NCI-H2227 (cell line): ENCODE measurements at regions not wholly inside any gene's neighbourhood (a gene's known extent, or its start where the extent isn't known, plus 50 kb on each side); places are given as distances from the start of the nearest gene placed in this dataset.
"Not testable (repeated sequence)": the region's sequence is repeated elsewhere in the genome, so short reads cannot be mapped to it uniquely, and the experiment has no call there.

Experiments used
- DNase-seq: peaks from one replicate; lab custom pipeline; 2025; ENCODE audit not compliant: unreplicated experiment; lab: John Stamatoyannopoulos, UW

DNA sequence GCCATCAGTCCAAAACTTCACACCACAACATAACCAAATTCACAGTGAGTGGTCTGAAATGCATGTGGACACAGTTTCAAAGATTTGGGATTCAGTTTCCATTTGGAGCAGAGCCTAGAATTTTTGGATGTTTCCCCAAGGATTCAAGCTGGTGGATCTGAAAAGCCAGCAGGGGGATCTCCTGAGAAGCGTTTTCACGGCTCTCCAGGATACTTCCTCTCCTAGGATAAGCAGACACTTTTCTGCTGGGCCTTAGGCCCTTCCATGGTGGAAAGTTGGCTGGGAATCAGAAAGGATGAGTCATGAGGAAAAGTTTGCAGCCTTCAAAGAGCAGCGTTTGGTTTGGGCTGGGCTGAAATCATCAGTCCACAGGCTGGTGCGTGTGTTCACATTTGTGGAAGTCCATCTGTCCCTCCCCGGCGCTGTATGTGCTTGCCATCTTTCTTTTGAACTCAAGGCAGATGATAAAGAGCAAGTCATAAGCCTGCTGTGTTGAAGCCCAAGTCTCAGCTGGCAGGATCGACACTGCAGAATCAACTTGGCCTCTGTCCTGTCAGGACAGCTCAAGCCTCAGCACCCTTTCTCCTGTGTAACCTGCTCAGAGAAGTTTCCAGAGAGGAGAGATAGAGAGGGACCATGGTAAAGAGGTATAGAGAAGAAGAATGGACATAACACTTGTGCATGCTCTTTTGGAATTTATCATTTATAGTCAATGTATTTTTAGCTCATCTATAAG, 152.6 kb upstream of the MSX2 start:
- DNase-seq, result no peak

- no peak for DNase-seq
These were observed 151.8 kb upstream of the MSX2 start for GRCh38 chr5:174572591-174572990.

DNA sequence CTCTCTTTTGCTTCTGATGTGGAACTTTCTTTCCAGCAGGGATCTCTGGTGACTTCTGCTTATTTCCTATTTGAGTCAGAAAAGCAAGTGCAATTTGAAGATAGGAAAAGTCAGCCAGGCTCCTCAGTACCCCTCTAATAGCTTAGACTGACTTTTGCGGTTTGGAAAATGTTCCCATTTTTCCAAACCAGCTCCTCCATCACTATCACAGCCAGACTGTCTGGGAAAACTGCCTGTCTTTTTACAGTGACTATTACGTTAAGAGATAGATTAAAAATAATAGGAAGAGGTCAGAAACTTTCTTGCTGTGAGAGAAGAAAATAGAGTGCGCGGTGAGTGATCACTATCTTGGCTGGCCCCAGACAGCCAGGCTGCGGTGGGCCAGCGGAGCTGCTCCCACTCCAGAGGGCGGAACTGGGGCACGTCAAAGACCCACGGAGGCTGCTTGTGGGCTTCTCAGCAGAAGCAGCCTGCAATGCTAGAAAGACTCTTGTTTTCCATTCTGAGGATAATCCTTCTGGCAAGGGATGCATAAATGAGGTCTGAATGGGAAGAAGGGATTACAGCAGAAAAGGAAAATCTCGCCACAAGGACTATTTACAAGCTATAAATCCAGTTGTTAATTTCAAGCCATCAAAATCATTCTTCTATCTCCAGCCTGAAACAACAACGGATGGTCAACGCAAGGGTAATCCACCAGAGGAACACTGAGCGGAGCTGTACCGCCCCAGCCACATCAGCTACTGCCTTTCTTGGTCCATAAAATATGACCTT, 151.0 kb upstream of the MSX2 start:
- peak; percentile 0 for DNase-seq

GRCh38 chr5:174575043-174575442, 149.3 kb upstream of the MSX2 start:
- DNase-seq, result no peak

- DNase-seq, result no peak
These were observed 148.3 kb upstream of the MSX2 start for GRCh38 chr5:174576042-174576441.

GRCh38 chr5:174581479-174581878, 142.9 kb upstream of the MSX2 start:
- DNase-seq, result peak; percentile 24

GRCh38 chr5:174581894-174582293, 142.5 kb upstream of the MSX2 start:
- DNase-seq, result no peak

DNA sequence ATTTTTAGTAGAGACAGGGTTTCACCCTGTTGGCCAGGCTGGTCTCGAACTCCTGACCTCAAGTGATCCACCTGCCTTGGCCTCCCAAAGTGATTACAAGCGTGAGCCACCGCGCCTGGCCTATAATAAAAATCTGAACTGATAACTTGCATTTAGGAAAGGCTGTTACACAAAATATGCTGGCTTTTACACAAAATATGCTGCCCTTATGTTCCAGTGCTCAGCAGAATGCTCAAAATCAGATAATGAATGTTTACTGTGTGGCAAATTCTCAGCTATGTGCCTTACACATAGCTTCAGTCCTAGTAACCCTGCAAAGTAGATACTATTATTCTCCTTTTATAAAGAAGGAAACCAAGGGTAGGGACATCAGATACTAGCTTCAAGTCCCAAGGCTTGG, 141.3 kb upstream of the MSX2 start:
- DNase-seq, result no peak

GRCh38 chr5:174585472-174585871, 138.9 kb upstream of the MSX2 start:
- no peak for DNase-seq

DNA sequence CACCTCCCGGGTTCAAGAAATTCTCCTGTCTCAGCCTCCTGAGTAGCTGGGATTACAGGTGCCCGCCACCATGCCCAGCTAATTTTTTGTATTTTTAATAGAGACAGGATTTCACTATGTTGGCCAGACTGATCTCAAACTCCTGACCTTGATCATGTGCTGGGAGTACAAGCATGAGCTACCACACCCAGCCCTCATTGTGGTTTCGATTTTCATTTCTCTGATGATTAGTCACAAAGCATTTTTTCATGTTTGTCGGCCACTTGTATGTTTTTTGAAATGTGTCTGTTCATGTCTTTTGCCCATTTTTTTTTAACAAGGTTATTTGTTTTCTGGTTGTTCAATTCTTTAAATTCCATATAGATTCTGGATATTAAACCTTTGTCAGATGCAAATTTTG, 138.2 kb upstream of the MSX2 start:
- DNase-seq, result not testable (repeated sequence)

- no peak for DNase-seq
These were observed 135.4 kb upstream of the MSX2 start for GRCh38 chr5:174589011-174589410.

GRCh38 chr5:174589599-174589998, 134.8 kb upstream of the MSX2 start:
- peak; percentile 54 for DNase-seq

GRCh38 chr5:174590820-174591219, 133.6 kb upstream of the MSX2 start:
- DNase-seq, result no peak

DNA sequence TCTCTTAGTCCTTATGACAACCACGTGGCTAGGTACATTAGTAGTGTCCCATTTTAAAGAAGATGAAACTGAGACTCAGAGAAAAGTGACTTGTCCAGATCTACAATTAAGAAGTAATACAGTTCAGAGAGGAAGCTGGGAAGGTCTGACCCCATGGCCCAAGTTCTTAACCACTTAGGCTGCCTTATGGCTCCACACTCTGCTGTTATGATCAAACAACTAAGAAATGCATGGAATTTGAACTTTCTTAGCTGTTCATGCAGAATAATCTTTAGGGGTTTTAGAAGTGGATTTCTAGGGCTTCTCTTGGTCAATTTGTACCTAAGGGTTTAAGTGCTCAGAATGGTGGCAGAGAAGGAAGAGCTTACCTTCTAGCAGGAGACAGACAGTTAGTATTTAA, 128.0 kb upstream of the MSX2 start:
- DNase-seq, result no peak

- no peak for DNase-seq
These were observed 124.4 kb upstream of the MSX2 start for GRCh38 chr5:174599992-174600391.

DNA sequence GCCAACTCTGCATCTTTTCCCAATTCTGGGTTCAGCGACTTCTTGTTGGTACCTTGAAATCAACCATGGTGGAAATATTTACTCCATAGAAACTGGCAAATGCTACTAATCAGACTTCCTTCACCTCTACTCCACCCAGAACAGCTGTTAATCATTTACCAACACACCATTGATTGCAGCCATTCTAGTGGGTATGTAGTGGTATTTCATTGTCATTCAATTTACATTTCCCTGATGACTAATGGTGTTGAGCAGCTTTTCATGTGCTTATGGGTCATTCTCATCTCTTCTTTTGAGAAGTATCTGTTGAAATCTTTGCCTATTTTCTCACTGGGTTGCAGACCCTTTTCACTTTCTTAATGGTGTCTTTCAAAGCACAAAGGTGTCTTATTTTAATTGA, 122.4 kb upstream of the MSX2 start:
- DNase-seq, result no peak

DNA sequence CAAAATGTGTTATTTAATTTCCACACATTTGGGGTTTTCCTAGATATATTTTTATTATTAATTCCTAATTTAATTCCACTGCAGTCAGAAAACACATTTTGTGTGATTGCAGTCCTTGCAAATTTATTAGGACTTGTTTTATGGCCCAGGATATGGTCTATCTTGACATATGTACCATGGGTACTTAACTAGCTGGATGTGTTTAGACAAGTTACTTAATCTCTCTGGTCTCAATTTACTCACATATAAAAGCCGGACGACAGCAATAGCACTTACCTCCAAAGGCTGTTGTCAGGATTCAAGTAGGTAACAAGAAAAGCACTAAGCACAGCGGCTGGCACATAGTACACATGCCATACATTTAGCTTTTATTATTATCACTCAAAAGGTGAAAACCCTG, 118.2 kb upstream of the MSX2 start:
- DNase-seq, result no peak

- no peak for DNase-seq
These were observed 117.7 kb upstream of the MSX2 start for GRCh38 chr5:174606646-174607045.

GRCh38 chr5:174607205-174607604, 117.2 kb upstream of the MSX2 start:
- DNase-seq, result no peak

DNA sequence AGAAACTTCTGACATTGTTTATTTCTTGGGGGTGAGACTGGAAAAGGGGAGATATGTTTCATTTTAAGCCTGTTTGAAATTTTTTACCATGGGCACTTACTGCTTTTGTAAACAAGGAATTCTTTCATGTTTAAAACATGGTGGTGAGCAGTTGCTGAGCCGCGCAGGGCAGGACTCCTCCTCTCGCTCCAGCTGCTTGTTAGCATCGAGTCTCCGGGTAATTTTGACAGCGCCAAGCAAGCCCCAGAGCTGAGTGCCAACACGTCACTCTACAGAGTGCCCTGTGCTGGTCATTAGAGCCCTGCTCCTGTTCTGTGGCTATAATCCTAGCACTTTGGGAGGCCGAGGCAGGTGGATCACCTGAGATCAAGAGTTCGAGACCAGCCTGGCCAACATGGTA, 116.5 kb upstream of the MSX2 start:
- no peak for DNase-seq

- DNase-seq, result no peak
These were observed 115.7 kb upstream of the MSX2 start for GRCh38 chr5:174608631-174609097.

DNA sequence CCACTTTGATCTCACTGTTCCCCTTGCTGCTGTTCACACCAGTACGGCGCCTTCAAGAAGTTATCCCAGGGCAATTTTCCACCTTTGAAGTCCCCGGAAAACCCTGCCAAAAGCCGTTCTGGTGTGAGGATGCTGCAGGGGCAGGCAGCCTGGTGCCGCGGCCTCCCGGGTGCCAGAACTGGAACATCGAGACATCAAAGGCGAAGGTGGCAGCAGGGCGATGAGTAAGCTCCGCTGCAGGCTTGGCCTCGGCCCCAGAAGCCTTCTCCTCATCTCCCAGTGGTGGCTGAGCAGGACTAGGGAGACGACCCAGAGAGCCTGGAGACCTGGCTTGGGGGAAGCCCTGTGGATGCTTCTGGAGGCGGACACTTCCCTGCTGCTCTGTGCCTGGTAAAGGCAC, 115.3 kb upstream of the MSX2 start:
- no peak for DNase-seq
